Cardiac septum (tissue), 1 donor: ENCODE measurements at regions not wholly inside any gene's neighbourhood (a gene's known extent, or its start where the extent isn't known, plus 50 kb on each side); places are given as distances from the start of the nearest gene placed in this dataset.
"Not testable (repeated sequence)": the region's sequence is repeated elsewhere in the genome, so short reads cannot be mapped to it uniquely, and the experiment has no call there.

Experiments
- DNase-seq: peaks from one replicate; pipeline ENCODE4 v3.0.0-alpha.2; 2020; ENCODE audit warnings: low spot score
- intact Hi-C: fragments of 100-400 bp; cut with DNase I; formaldehyde crosslinking; loops from one replicate; pipeline ENCODE4 v1.14.0; 2022
- donor health status: DM: no; HTN: no; CAD: no.

GRCh38 chr19:5260381-5260967, 80.1 kb downstream of the PTPRS start:
- no peak for DNase-seq

GRCh38 chr19:5259750-5260149, 80.9 kb downstream of the PTPRS start:
- intact Hi-C loops, result no loop called here
- no peak for DNase-seq

More at GRCh38 chr19:5260381-5260967, 80.1 kb downstream of the PTPRS start:
- intact Hi-C loops, result no loop called here

GRCh38 chr19:5257155-5258045, 83.2 kb downstream of the PTPRS start:
- intact Hi-C loops, result no loop called here
- DNase-seq, result no peak

- intact Hi-C loops, result no loop called here
- DNase-seq, result no peak
Observed at GRCh38 chr19:5255602-5256231, 84.9 kb downstream of the PTPRS start.

GRCh38 chr19:5254944-5255343, 85.7 kb downstream of the PTPRS start:
- intact Hi-C loops, result no loop called here
- DNase-seq, result no peak

- intact Hi-C loops, result no loop called here
- no peak for DNase-seq
Observed at GRCh38 chr19:5254543-5254942, 86.1 kb downstream of the PTPRS start.

- intact Hi-C loops, result no loop called here
- no peak for DNase-seq
Observed at GRCh38 chr19:5253406-5254110, 87.1 kb downstream of the PTPRS start.

- intact Hi-C loops, result no loop called here
- DNase-seq, result no peak
Observed at GRCh38 chr19:5251096-5252065, 89.2 kb downstream of the PTPRS start.

- intact Hi-C loops, result no loop called here
- peak; percentile 88 for DNase-seq
Observed at GRCh38 chr19:5250127-5250659, 90.4 kb downstream of the PTPRS start.

- DNase-seq, result no peak
- intact Hi-C loops, result no loop called here
Observed at GRCh38 chr19:5249526-5249925, 91.1 kb downstream of the PTPRS start.

GRCh38 chr19:5247957-5248705, 92.5 kb downstream of the PTPRS start:
- no peak for DNase-seq
- intact Hi-C loops, result no loop called here

- intact Hi-C loops, result no loop called here
- no peak for DNase-seq
Observed at GRCh38 chr19:5246554-5247155, 94.0 kb downstream of the PTPRS start.

GRCh38 chr19:5245631-5246553, 94.7 kb downstream of the PTPRS start:
- intact Hi-C loops, result no loop called here
- DNase-seq, result no peak

GRCh38 chr19:5244351-5244750, 96.3 kb downstream of the PTPRS start:
- DNase-seq, result no peak
- intact Hi-C loops, result no loop called here

- no peak for DNase-seq
- intact Hi-C loops, result no loop called here
Observed at GRCh38 chr19:5243878-5244277, 96.7 kb downstream of the PTPRS start.

- intact Hi-C loops, DNase-seq: not testable (repeated sequence)
Observed at GRCh38 chr19:5241896-5242295, 98.7 kb downstream of the PTPRS start.

- no peak for DNase-seq
- intact Hi-C loops, result no loop called here
Observed at GRCh38 chr19:5240011-5240410, 100.6 kb downstream of the PTPRS start.
